ENCODE measurements at regions not wholly inside any gene's neighbourhood (a gene's known extent, or its start where the extent isn't known, plus 50 kb on each side); places are given as distances from the start of the nearest gene placed in this dataset.

- ChIA-PET CTCF (no interaction called here), RAD21 (ENCODE audit: unreplicated experiment) (no interaction called here)
These were observed 73.0 kb upstream of the PJA1 start for GRCh38 chrX:69238114-69238886.

DNA sequence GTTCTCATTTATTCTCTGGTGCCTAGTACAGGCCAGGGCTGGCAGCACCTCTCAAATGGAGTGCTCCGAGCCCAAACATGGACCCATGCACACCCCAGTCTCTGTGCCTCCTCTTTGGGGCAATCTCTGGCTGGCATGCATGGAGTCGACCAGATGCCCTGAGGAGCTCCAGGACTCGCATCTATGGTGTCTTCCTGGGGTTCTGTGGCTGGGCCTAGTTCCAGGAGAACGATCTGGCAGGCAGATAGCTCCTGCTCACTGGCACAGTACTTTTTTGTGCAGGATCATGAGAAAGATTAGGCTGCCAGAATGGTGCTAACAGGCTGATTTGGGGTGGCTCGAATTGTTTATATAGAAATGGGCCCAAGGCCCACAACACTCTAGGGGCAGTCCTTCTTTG is 72.0 kb upstream of the PJA1 start:
- SMC1A ChIA-PET (ENCODE audit: uncharacterized antibody, unreplicated experiment) = no interaction called here
- Histone ChIP-seq H4K20me1 (ENCODE audit: control insufficient read depth, insufficient read depth) (no peaks in the 10 kb centered on the region), H3K27ac (ENCODE audit: control insufficient read depth, insufficient read depth) (no peak overlapping the region), H3K9me3 (replicated peaks; ENCODE audit: control insufficient read depth, insufficient read depth, low read length) (no peaks in the 10 kb centered on the region), H3K36me3 (ENCODE audit: control insufficient read depth in 2 of 2, insufficient read depth in 2 of 2, low read length in 1 of 2) (no peaks in the 10 kb centered on the region), H3K27me3 (replicated peaks in 1 of 2; ENCODE audit: control insufficient read depth in 2 of 2, insufficient read depth in 2 of 2, low read length in 1 of 2) (peaks cover 3% of the 10 kb centered on the region in 2 experiments; a peak in 3 of 4 replicates), H2AFZ (ENCODE audit: control insufficient read depth, low read depth, low read length) (no peak overlapping the region), H3K79me2 (ENCODE audit: control insufficient read depth, insufficient read depth, low read length) (no peaks in the 10 kb centered on the region), H3K9ac (ENCODE audit: control insufficient read depth, insufficient read depth, low read length) (no peak overlapping the region), H3K4me1 (ENCODE audit: control insufficient read depth, insufficient read depth, low read length) (no peaks in the 10 kb centered on the region), H3K4me3 (no peak overlapping the region), H3K4me2 (ENCODE audit: control insufficient read depth, insufficient read depth) (no peak overlapping the region)
- no TSS peak for BruUV-seq (replicated peaks)
- in situ Hi-C loops (cut with MboI) = no loop called here
- intact Hi-C loops (cut with micrococcal nuclease; ENCODE audit: unreplicated experiment) = no loop called here
- 1% methylated on average over 5 of the region's 5 CpGs for WGBS (ENCODE audit: insufficient coverage, insufficient replicate concordance, low lambda C conversion rate, missing lambda C conversion rate)
- RAD21 ChIA-PET (ENCODE audit: unreplicated experiment) = no interaction called here
- ATAC-seq = no peak
- CTCF ChIA-PET = no interaction called here
- FAIRE-seq = no peak
- no peak for DNase-seq (ENCODE audit: low read depth, low spot score)
- POLR2A ChIA-PET = no interaction called here
- TF ChIP-seq FOXK2 (IDR thresholded peaks at IDR 0.05) (no peak), SIN3A (IDR thresholded peaks at IDR 0.05; ENCODE audit: low read depth, low read length) (no peak), EED (IDR thresholded peaks at IDR 0.05; ENCODE audit: low read depth) (no peak), ZBED1 (IDR thresholded peaks at IDR 0.05; ENCODE audit: borderline replicate concordance) (no peak), CREB1 (IDR thresholded peaks at IDR 0.05; ENCODE audit: low read depth) (no peak), MAX (IDR thresholded peaks at IDR 0.05; ENCODE audit: low read depth, low read length) (no peak), SMAD1 (IDR thresholded peaks at IDR 0.05; ENCODE audit: low read depth, partially characterized antibody) (no peak), ZNF622 (IDR thresholded peaks at IDR 0.05) (no peak), PRDM15 (CRISPR knock-in tag; IDR thresholded peaks at IDR 0.05) (no peak)

More at GRCh38 chrX:69238114-69238886, 73.0 kb upstream of the PJA1 start:
- Histone ChIP-seq H2AFZ (ENCODE audit: control insufficient read depth, low read depth, low read length) (no peak overlapping the region), H3K4me1 (ENCODE audit: control insufficient read depth, insufficient read depth, low read length) (no peaks in the 10 kb centered on the region), H3K9me3 (replicated peaks; ENCODE audit: control insufficient read depth, insufficient read depth, low read length) (no peaks in the 10 kb centered on the region), H3K27ac (ENCODE audit: control insufficient read depth, insufficient read depth) (no peak overlapping the region), H3K4me3 (no peak overlapping the region), H3K27me3 (replicated peaks in 1 of 2; ENCODE audit: control insufficient read depth in 2 of 2, insufficient read depth in 2 of 2, low read length in 1 of 2) (peaks cover 3% of the 10 kb centered on the region in 2 experiments; a peak in 3 of 4 replicates), H3K4me2 (ENCODE audit: control insufficient read depth, insufficient read depth) (no peak overlapping the region), H3K79me2 (ENCODE audit: control insufficient read depth, insufficient read depth, low read length) (no peaks in the 10 kb centered on the region), H4K20me1 (ENCODE audit: control insufficient read depth, insufficient read depth) (no peaks in the 10 kb centered on the region), H3K9ac (ENCODE audit: control insufficient read depth, insufficient read depth, low read length) (no peak overlapping the region), H3K36me3 (ENCODE audit: control insufficient read depth in 2 of 2, insufficient read depth in 2 of 2, low read length in 1 of 2) (no peaks in the 10 kb centered on the region)
- ATAC-seq = no peak
- no TSS peak for BruUV-seq (replicated peaks)
- 27% methylated on average over 18 of the region's 18 CpGs for WGBS (ENCODE audit: insufficient coverage, insufficient replicate concordance, low lambda C conversion rate, missing lambda C conversion rate)
- in situ Hi-C loops (cut with MboI) = no loop called here
- DNase-seq (ENCODE audit: low read depth, low spot score) = no peak
- TF ChIP-seq MLLT1 (IDR thresholded peaks at IDR 0.05) (no peak), PAX5 (IDR thresholded peaks at IDR 0.05; ENCODE audit: borderline replicate concordance, low read depth, low read length) (no peak), PML (IDR thresholded peaks at IDR 0.05; ENCODE audit: low read length) (no peak)
- SMC1A ChIA-PET (ENCODE audit: uncharacterized antibody, unreplicated experiment) = no interaction called here
- POLR2A ChIA-PET = interaction anchor here (0.5 kb wide), 1 partner anchor 32 kb away, joined by 3 read pairs; no protein-coding TSS in a partner anchor
- intact Hi-C loops (cut with micrococcal nuclease; ENCODE audit: unreplicated experiment) = no loop called here
- no peak for FAIRE-seq
